ENCODE measurements at regions not wholly inside any gene's neighbourhood (a gene's known extent, or its start where the extent isn't known, plus 50 kb on each side); places are given as distances from the start of the nearest gene placed in this dataset.

DNA sequence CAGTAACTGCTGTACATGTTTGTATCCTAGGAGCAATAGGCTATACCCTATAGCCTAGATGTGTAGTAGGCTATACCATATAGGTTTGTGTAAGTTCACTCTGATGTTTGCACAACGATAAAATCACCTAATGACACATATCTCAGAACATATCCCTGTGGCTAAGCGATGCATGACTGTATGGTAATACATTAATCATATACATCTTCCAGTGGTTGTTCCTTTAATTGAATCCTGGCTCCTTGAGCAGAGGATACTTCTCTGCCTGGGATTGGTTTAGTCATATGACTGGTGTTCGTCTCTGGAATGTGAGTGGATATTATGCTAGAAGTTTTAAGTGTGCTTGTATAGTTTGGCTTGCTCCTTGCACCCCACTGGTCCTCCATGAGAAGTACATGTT lies 425.8 kb downstream of the MAN2A1 start:
- peaks cover 8% of the 10 kb centered on the region for H3K9me3 Mint-ChIP-seq
- H3K27me3 Mint-ChIP-seq, result no peaks in the 10 kb centered on the region
- no peak overlapping the region for H3K4me3 Mint-ChIP-seq
- H3K36me3 Mint-ChIP-seq, result no peaks in the 10 kb centered on the region
- H3K4me1 Mint-ChIP-seq, result no peaks in the 10 kb centered on the region
- no peak overlapping the region for H3K27ac Mint-ChIP-seq

- no peaks in the 10 kb centered on the region for H3K36me3 Mint-ChIP-seq
- H3K4me3 Mint-ChIP-seq, result no peak overlapping the region
- H3K27me3 Mint-ChIP-seq, result no peaks in the 10 kb centered on the region
- no peaks in the 10 kb centered on the region for H3K4me1 Mint-ChIP-seq
- peaks cover 11% of the 10 kb centered on the region for H3K9me3 Mint-ChIP-seq
- H3K27ac Mint-ChIP-seq, result no peak overlapping the region
Measured at GRCh38 chr5:110116539-110116938, 426.8 kb downstream of the MAN2A1 start.

DNA sequence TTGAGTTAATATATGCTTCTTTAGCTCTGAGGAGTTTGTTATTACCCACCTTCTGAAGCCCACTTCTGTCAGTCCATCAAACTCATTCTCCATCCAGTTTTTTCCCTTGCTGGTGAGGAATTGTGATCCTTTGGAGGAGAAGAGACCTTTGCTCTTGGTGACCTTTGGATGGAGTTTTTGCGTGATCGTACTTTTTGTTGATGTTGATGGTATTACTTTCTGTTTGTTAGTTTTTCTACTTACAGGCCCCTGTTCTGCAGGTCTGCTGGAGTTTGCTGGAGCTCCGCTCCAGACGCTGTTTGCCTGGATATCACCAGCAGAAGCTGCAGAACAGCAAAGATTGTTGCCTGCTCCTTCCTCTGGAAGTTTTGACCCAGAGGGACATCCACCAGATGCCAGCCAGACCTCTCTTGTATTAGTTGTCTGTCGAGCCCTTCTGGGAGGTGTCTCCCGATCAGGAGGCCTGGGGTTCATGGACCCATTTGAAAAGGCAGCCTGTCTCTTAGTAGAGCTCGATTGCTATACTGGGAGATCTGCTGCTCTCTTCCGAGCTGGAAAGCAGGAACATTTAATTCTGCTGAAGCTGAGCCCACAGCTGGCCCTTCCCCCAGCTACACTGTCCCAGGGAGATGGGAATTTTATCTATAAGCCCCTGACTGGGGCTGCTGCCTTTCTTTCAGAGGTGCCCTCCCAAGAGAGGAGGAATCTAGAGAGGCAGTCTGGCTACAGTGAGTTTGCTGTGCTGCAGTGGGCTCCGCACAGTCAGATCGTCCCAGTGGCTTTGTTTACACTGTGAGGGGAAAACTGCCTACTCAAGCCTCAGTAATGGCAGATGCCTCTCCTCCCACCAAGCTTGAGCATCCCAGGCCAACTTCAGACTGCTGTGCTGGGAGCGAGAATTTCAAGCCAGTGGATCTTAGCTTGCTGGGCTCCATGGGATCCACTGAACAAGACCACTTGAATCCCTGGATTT lies 445.5 kb downstream of the MAN2A1 start:
- H3K4me3 Mint-ChIP-seq, result no peak overlapping the region
- no peaks in the 10 kb centered on the region for H3K4me1 Mint-ChIP-seq
- H3K27me3 Mint-ChIP-seq, result no peaks in the 10 kb centered on the region
- H3K9me3 Mint-ChIP-seq, result peaks cover 22% of the 10 kb centered on the region
- peaks cover 11% of the 10 kb centered on the region for H3K36me3 Mint-ChIP-seq
- H3K27ac Mint-ChIP-seq, result no peak overlapping the region

DNA sequence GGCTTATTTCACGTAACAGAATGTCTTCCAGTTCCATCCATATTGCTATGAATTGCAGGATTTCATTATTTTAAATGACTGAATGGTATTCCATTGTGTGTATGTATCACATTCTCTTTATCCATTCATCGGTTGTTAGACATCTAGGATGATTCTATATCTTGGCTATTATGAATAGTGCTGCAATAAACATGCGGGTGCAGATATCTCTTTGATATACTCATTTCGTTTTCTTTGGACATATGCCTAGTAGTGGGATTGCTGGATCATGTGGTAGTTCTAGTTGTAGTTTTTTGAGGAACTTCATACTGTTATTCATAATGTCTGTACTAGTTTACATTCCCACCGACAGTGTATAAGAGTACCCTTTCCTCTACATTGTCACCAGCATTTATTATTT lies 460.5 kb downstream of the MAN2A1 start:
- H3K4me3 Mint-ChIP-seq, result no peak overlapping the region
- peaks cover 10% of the 10 kb centered on the region for H3K4me1 Mint-ChIP-seq
- no peak overlapping the region for H3K27ac Mint-ChIP-seq
- H3K9me3 Mint-ChIP-seq, result no peaks in the 10 kb centered on the region
- H3K27me3 Mint-ChIP-seq, result no peaks in the 10 kb centered on the region
- H3K36me3 Mint-ChIP-seq, result peaks cover 1% of the 10 kb centered on the region

DNA sequence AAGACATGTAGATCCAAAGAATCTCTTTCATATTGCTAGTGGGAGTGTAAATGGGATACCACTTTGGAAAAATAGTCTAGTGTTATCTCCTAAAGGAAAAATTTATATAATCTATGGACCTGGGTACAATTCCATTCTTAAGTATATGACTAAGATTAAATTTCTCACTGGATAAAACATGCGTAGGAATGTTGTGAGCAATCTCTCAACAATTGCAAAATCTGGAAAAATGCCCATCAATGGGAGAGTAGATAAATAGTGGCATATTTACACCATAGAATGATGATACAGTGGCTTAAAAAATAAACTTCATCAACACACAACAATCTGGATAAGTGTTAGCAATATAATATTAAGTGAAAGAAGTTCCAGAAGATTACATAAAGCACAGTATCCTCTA lies 469.5 kb downstream of the MAN2A1 start:
- H3K9me3 Mint-ChIP-seq, result no peaks in the 10 kb centered on the region

GRCh38 chr5:110161162-110161561 lies 471.4 kb downstream of the MAN2A1 start:
- Mint-ChIP-seq H3K36me3 (no peaks in the 10 kb centered on the region), H3K27ac (no peak overlapping the region), H3K9me3 (no peaks in the 10 kb centered on the region), H3K4me3 (no peak overlapping the region), H3K4me1 (no peaks in the 10 kb centered on the region), H3K27me3 (no peaks in the 10 kb centered on the region)

More for the DNA sequence above, 469.5 kb downstream of the MAN2A1 start:
- no peak overlapping the region for H3K4me3 Mint-ChIP-seq
- H3K27ac Mint-ChIP-seq, result no peak overlapping the region
- H3K36me3 Mint-ChIP-seq, result peaks cover 1% of the 10 kb centered on the region
- no peaks in the 10 kb centered on the region for H3K27me3 Mint-ChIP-seq
- no peaks in the 10 kb centered on the region for H3K4me1 Mint-ChIP-seq

- Mint-ChIP-seq H3K27me3 (no peaks in the 10 kb centered on the region), H3K27ac (no peak overlapping the region), H3K36me3 (no peaks in the 10 kb centered on the region), H3K9me3 (peaks cover under 1% of the 10 kb centered on the region), H3K4me3 (no peak overlapping the region), H3K4me1 (no peaks in the 10 kb centered on the region)
Measured at GRCh38 chr5:110165366-110165765, 475.6 kb downstream of the MAN2A1 start.

DNA sequence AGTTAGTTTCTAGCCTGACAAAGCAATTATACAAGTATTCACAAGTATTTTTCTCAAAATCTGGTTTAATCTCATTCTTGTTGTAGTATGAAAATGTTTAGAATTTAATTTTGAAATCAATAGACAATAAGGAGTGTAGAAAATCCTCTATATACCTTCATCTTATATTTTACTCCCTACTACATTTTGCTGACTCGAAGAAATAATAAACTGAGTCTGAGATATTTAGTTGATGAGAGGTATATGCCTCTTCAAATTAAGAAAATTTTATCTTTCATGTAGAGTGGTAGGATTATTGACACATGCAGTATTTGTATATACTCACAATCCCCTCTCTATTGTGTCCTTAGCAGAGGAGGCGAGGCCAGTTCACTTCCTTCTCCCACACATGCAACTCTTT lies 477.7 kb downstream of the MAN2A1 start:
- no peaks in the 10 kb centered on the region for H3K4me1 Mint-ChIP-seq
- H3K27me3 Mint-ChIP-seq, result no peaks in the 10 kb centered on the region

GRCh38 chr5:110169461-110169860 lies 479.7 kb downstream of the MAN2A1 start:
- H3K27me3 Mint-ChIP-seq, result no peaks in the 10 kb centered on the region
- no peak overlapping the region for H3K27ac Mint-ChIP-seq
- H3K9me3 Mint-ChIP-seq, result peaks cover 9% of the 10 kb centered on the region
- H3K4me1 Mint-ChIP-seq, result no peaks in the 10 kb centered on the region
- H3K36me3 Mint-ChIP-seq, result no peaks in the 10 kb centered on the region
- no peak overlapping the region for H3K4me3 Mint-ChIP-seq

More for the DNA sequence above, 477.7 kb downstream of the MAN2A1 start:
- Mint-ChIP-seq H3K9me3 (peaks cover 9% of the 10 kb centered on the region), H3K27ac (no peak overlapping the region), H3K4me3 (no peak overlapping the region), H3K36me3 (no peaks in the 10 kb centered on the region)

GRCh38 chr5:110177729-110178128 lies 488.0 kb downstream of the MAN2A1 start:
- H3K27ac Mint-ChIP-seq, result no peak overlapping the region
- H3K9me3 Mint-ChIP-seq, result no peaks in the 10 kb centered on the region
- H3K36me3 Mint-ChIP-seq, result no peaks in the 10 kb centered on the region
- H3K4me3 Mint-ChIP-seq, result no peak overlapping the region
- H3K4me1 Mint-ChIP-seq, result no peaks in the 10 kb centered on the region
- H3K27me3 Mint-ChIP-seq, result no peaks in the 10 kb centered on the region

DNA sequence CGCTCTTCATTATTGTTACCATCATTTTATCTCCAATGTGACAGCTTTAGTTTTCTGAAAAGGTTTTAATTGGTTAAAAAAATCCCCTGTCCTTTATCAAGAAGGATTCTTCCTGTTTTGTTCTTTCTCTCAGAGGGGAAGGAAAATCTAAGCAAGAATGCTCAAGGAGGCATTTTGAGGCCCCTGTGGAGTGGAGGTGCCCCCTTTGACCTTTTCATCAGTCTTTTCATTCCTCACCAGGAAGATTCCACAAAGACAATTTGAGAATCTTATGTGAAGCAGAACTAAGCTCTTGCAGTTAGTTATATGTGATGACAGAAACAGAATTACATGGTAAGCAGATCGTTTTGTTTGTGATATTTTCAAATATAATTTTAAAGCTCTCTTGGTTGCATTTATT lies 489.6 kb downstream of the MAN2A1 start:
- Mint-ChIP-seq H3K4me1 (no peaks in the 10 kb centered on the region), H3K27ac (no peak overlapping the region), H3K27me3 (peaks cover 1% of the 10 kb centered on the region), H3K4me3 (no peak overlapping the region), H3K9me3 (peaks cover 9% of the 10 kb centered on the region), H3K36me3 (no peaks in the 10 kb centered on the region)

DNA sequence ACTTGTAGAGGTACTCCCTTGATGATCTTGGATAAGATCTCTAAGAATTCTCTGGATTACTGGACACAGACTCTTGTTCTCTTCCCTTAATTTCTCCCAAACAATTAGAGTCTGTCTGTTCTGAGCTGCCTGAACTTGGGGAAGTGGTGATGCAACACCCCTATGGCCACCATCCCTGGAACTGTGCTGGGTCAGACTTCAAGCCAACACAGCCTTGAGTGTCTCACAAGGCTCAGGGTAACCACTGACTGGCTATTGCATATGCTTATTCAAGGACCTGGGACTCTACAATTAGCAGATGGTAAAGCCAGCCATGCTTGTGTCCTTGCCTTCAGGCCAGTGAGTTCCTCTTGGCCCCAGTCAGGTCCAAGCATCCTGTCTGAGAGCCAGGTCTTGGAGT lies 504.5 kb downstream of the MAN2A1 start:
- Mint-ChIP-seq H3K36me3 (peaks cover 1% of the 10 kb centered on the region), H3K4me1 (no peaks in the 10 kb centered on the region), H3K27ac (no peak overlapping the region), H3K27me3 (no peaks in the 10 kb centered on the region), H3K4me3 (no peak overlapping the region), H3K9me3 (peaks cover 3% of the 10 kb centered on the region)

DNA sequence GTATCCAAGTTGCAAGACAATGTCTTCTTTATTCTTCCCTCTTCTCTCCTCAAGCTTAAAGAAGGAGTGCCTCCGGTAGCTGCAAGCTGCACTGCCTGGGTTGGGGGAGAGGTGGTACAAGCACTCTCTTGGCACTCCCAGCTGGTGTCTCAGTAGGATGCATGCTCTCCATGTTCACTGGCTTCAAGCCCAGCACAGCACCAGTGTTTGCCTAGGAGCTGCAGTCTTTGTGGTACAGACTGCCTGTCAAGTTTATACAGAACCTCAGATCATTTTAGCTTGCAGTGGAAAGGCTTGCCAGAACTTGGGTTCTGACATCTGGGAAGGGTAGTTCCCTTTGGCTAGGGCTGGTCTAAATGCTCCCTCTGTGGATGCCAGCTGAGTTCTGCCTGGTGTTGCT lies 505.6 kb downstream of the MAN2A1 start:
- Mint-ChIP-seq H3K4me1 (no peaks in the 10 kb centered on the region), H3K27me3 (no peaks in the 10 kb centered on the region), H3K4me3 (no peak overlapping the region), H3K36me3 (peaks cover 3% of the 10 kb centered on the region), H3K9me3 (peaks cover 13% of the 10 kb centered on the region), H3K27ac (no peak overlapping the region)

- H3K4me3 Mint-ChIP-seq, result no peak overlapping the region
- no peak overlapping the region for H3K27ac Mint-ChIP-seq
- no peaks in the 10 kb centered on the region for H3K4me1 Mint-ChIP-seq
- peaks cover 2% of the 10 kb centered on the region for H3K36me3 Mint-ChIP-seq
- peaks cover 13% of the 10 kb centered on the region for H3K9me3 Mint-ChIP-seq
- no peaks in the 10 kb centered on the region for H3K27me3 Mint-ChIP-seq
Measured at GRCh38 chr5:110201791-110202190, 512.1 kb downstream of the MAN2A1 start.

DNA sequence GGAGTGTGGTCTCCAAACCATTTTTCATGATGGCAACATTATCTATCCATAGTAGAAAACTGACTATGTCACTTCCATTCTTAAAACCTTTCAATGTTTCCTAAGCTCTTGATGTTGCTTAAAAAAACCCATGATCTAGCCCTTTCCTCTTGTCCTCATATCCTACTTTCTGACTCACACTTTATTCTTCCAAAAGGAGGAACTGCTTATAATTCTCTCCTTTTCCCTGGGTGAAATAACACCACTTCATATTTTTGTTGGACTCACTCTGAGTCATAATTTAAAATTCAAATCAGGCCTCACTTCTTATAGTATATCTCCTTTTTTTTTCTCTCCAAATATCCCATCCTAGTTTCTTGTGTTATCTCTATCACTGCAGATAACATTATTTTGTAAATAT lies 513.9 kb downstream of the MAN2A1 start:
- H3K27me3 Mint-ChIP-seq, result no peaks in the 10 kb centered on the region
- H3K36me3 Mint-ChIP-seq, result peaks cover 2% of the 10 kb centered on the region
- H3K4me1 Mint-ChIP-seq, result no peaks in the 10 kb centered on the region
- H3K27ac Mint-ChIP-seq, result no peak overlapping the region
- H3K4me3 Mint-ChIP-seq, result no peak overlapping the region
- H3K9me3 Mint-ChIP-seq, result peaks cover 13% of the 10 kb centered on the region

GRCh38 chr5:110209401-110209800 lies 517.1 kb downstream of the TMEM232 start:
- Mint-ChIP-seq H3K4me1 (no peaks in the 10 kb centered on the region), H3K27me3 (no peaks in the 10 kb centered on the region), H3K36me3 (no peaks in the 10 kb centered on the region), H3K27ac (no peak overlapping the region), H3K4me3 (no peak overlapping the region), H3K9me3 (peaks cover 15% of the 10 kb centered on the region)

All from activated naive CD4-positive, alpha-beta T cell treated with anti-CD3 and anti-CD28 coated beads, Interleukin-2, amount 50 U/mL, for 24 hours (primary cell).